Endothelial cell of hepatic sinusoid (primary cell): ENCODE measurements at regions not wholly inside any gene's neighbourhood (a gene's known extent, or its start where the extent isn't known, plus 50 kb on each side); places are given as distances from the start of the nearest gene placed in this dataset.

Source experiments
- in situ Hi-C: cut with HindIII; loops from 2 replicates; pipeline ENCODE4 v1.10.0; 2017; ENCODE audit warnings: low sequenced_read_pairs

GRCh38 chr15:36210426-36210825 lies 369.0 kb upstream of the CDIN1 start:
- in situ Hi-C loops, result no loop called here

- in situ Hi-C loops, result no loop called here
These were observed 361.1 kb upstream of the CDIN1 start for GRCh38 chr15:36218322-36218721.

- in situ Hi-C loops, result no loop called here
These were observed 360.4 kb upstream of the CDIN1 start for GRCh38 chr15:36218991-36219390.

- in situ Hi-C loops, result no loop called here
These were observed 357.4 kb upstream of the CDIN1 start for GRCh38 chr15:36221992-36222391.

GRCh38 chr15:36230776-36231175 lies 348.6 kb upstream of the CDIN1 start:
- in situ Hi-C loops, result no loop called here

GRCh38 chr15:36232491-36232890 lies 346.9 kb upstream of the CDIN1 start:
- in situ Hi-C loops, result no loop called here

GRCh38 chr15:36234743-36235142 lies 344.7 kb upstream of the CDIN1 start:
- in situ Hi-C loops, result no loop called here

- in situ Hi-C loops, result no loop called here
These were observed 344.3 kb upstream of the CDIN1 start for GRCh38 chr15:36235173-36235572.

- in situ Hi-C loops, result no loop called here
These were observed 339.9 kb upstream of the CDIN1 start for GRCh38 chr15:36239509-36239908.

- in situ Hi-C loops, result no loop called here
These were observed 328.0 kb upstream of the CDIN1 start for GRCh38 chr15:36251450-36251849.

- in situ Hi-C loops, result no loop called here
These were observed 327.2 kb upstream of the CDIN1 start for GRCh38 chr15:36252146-36252711.

- in situ Hi-C loops, result no loop called here
These were observed 325.0 kb upstream of the CDIN1 start for GRCh38 chr15:36254426-36254825.

- in situ Hi-C loops, result no loop called here
These were observed 323.0 kb upstream of the CDIN1 start for GRCh38 chr15:36256404-36256807.

- in situ Hi-C loops, result no loop called here
These were observed 315.8 kb upstream of the CDIN1 start for GRCh38 chr15:36263666-36264065.

GRCh38 chr15:36265422-36265821 lies 314.0 kb upstream of the CDIN1 start:
- in situ Hi-C loops, result no loop called here

- in situ Hi-C loops, result no loop called here
These were observed 308.4 kb upstream of the CDIN1 start for GRCh38 chr15:36271048-36271447.

GRCh38 chr15:36275656-36276055 lies 303.8 kb upstream of the CDIN1 start:
- in situ Hi-C loops, result no loop called here

GRCh38 chr15:36278219-36278618 lies 301.2 kb upstream of the CDIN1 start:
- in situ Hi-C loops, result no loop called here

GRCh38 chr15:36282821-36283220 lies 296.6 kb upstream of the CDIN1 start:
- in situ Hi-C loops, result no loop called here

GRCh38 chr15:36284911-36285310 lies 294.5 kb upstream of the CDIN1 start:
- in situ Hi-C loops, result no loop called here

GRCh38 chr15:36291501-36291900 lies 287.9 kb upstream of the CDIN1 start:
- in situ Hi-C loops, result no loop called here

GRCh38 chr15:36294359-36294758 lies 285.1 kb upstream of the CDIN1 start:
- in situ Hi-C loops, result no loop called here

GRCh38 chr15:36301947-36302346 lies 277.5 kb upstream of the CDIN1 start:
- in situ Hi-C loops, result no loop called here
